Prostate gland (tissue), 2 donors: ENCODE measurements at regions not wholly inside any gene's neighbourhood (a gene's known extent, or its start where the extent isn't known, plus 50 kb on each side); places are given as distances from the start of the nearest gene placed in this dataset.

Experiments
- DNase-seq: peaks from one replicate; pipeline ENCODE4 v3.0.0-alpha.2; 2019; ENCODE audit warnings: low spot score
- H3K27ac ChIP-seq, 2 donors: fragments of 200-600 bp; sonication (generic); 2 replicates each; pipeline ENCODE4 v1.5.1; 2017 to 2019
- H3K27me3 ChIP-seq: fragments of 200-600 bp; sonication (generic); replicated peaks from 2 replicates; pipeline ENCODE4 v1.5.1; 2019; ENCODE audit not compliant: insufficient read depth
- H3K36me3 ChIP-seq, 2 donors: fragments of 200-600 bp; sonication (generic); 1 replicate in 1 of 2; 2 replicates in 1 of 2; pipeline versions ENCODE4 v1.5.1 to v1.8.1; 2017 to 2019
- H3K4me1 ChIP-seq: fragments of 200-600 bp; sonication (generic); replicated peaks from 2 replicates; pipeline ENCODE4 v1.5.1; 2019
- H3K4me3 ChIP-seq, 2 donors: fragments of 200-600 bp; sonication (generic); 2 replicates each; pipeline ENCODE4 v1.5.1; 2017 to 2019
- H3K9me3 ChIP-seq: fragments of 200-600 bp; sonication (generic); 2 replicates; pipeline ENCODE4 v1.5.1; 2017
- CTCF ChIP-seq, 4 experiments: fragments of 200-600 bp in 2 of 4; fragments of 450-650 bp in 2 of 4; sonication (generic) in 2 of 4; IDR thresholded peaks; 1 replicate in 3 of 4; 2 replicates in 1 of 4; pipeline ENCODE4 v1.5.1; 2016 to 2019; ENCODE audit warnings: antibody characterized with exemption in 4 of 4, mild to moderate bottlenecking in 2 of 4, moderate library complexity in 2 of 4
- POLR2A ChIP-seq: fragments of 450-650 bp; IDR thresholded peaks from one replicate; pipeline ENCODE4 v1.6.1; 2016; ENCODE audit warnings: antibody characterized with exemption, mild to moderate bottlenecking
- POLR2AphosphoS5 ChIP-seq: sonication (generic); formaldehyde crosslinking; IDR thresholded peaks from one replicate; pipeline ENCODE4 v1.6.1; 2017; ENCODE audit warnings: antibody characterized with exemption
- WGBS: methylation state at CpG from one replicate; pipeline ENCODE4 v1.1.5; 2018; 5-methylcytosine and 5-hydroxymethylcytosine counted together
- intact Hi-C: fragments of 100-400 bp; cut with DNase I; formaldehyde crosslinking; loops from one replicate; pipeline ENCODE4 v1.14.2; 2022

- WGBS, result 94% methylated on average over 1 of the region's 1 CpG
- intact Hi-C loops, result no loop called here
- Histone ChIP-seq H3K36me3 (no peaks in the 10 kb centered on the region), H3K27ac (no peak overlapping the region), H3K4me1 (no peaks in the 10 kb centered on the region), H3K27me3 (no peaks in the 10 kb centered on the region), H3K4me3 (no peak overlapping the region), H3K9me3 (no peaks in the 10 kb centered on the region)
- TF ChIP-seq CTCF (IDR thresholded peaks at IDR 0.05) (no peak), POLR2AphosphoS5 (no peak), POLR2A (no peak)
- DNase-seq, result no peak
These were observed 66.8 kb upstream of the SH3RF1 start for GRCh38 chr4:169337510-169337909.

GRCh38 chr4:169335331-169335730 is 64.6 kb upstream of the SH3RF1 start:
- WGBS, result 39% methylated on average over 4 of the region's 4 CpGs
- Histone ChIP-seq H3K27me3 (no peaks in the 10 kb centered on the region), H3K9me3 (no peaks in the 10 kb centered on the region), H3K4me1 (no peaks in the 10 kb centered on the region), H3K36me3 (no peaks in the 10 kb centered on the region), H3K4me3 (no peak overlapping the region), H3K27ac (no peak overlapping the region)
- no peak for TF ChIP-seq POLR2A
- TF ChIP-seq POLR2AphosphoS5, result no peak
- no peak for TF ChIP-seq CTCF (IDR thresholded peaks at IDR 0.05)
- intact Hi-C loops, result no loop called here
- DNase-seq, result peak; percentile 20

GRCh38 chr4:169334335-169334734 is 63.6 kb upstream of the SH3RF1 start:
- intact Hi-C loops, result no loop called here
- H3K27ac ChIP-seq, result no peak overlapping the region
- WGBS, result 95% methylated on average over 5 of the region's 5 CpGs
- no peak for TF ChIP-seq POLR2AphosphoS5
- no peak for TF ChIP-seq POLR2A
- TF ChIP-seq CTCF (IDR thresholded peaks at IDR 0.05), result no peak
- H3K4me1 ChIP-seq, result no peaks in the 10 kb centered on the region
- DNase-seq, result no peak
- H3K36me3 ChIP-seq, result no peaks in the 10 kb centered on the region
- no peak overlapping the region for H3K4me3 ChIP-seq
- H3K9me3 ChIP-seq, result no peaks in the 10 kb centered on the region
- H3K27me3 ChIP-seq, result no peaks in the 10 kb centered on the region

- DNase-seq, result no peak
- Histone ChIP-seq H3K4me1 (no peaks in the 10 kb centered on the region), H3K36me3 (no peaks in the 10 kb centered on the region), H3K4me3 (no peak overlapping the region), H3K27ac (no peak overlapping the region), H3K9me3 (no peaks in the 10 kb centered on the region), H3K27me3 (no peaks in the 10 kb centered on the region)
- TF ChIP-seq POLR2AphosphoS5, result no peak
- no peak for TF ChIP-seq POLR2A
- no peak for TF ChIP-seq CTCF (IDR thresholded peaks at IDR 0.05)
- 97% methylated on average over 4 of the region's 4 CpGs for WGBS
- intact Hi-C loops, result no loop called here
These were observed 62.5 kb upstream of the SH3RF1 start for GRCh38 chr4:169333265-169333664.

GRCh38 chr4:169332583-169332982 is 61.8 kb upstream of the SH3RF1 start:
- H3K9me3 ChIP-seq, result no peaks in the 10 kb centered on the region
- DNase-seq, result no peak
- 88% methylated on average over 2 of the region's 2 CpGs for WGBS
- no peak for TF ChIP-seq CTCF (IDR thresholded peaks at IDR 0.05)
- TF ChIP-seq POLR2AphosphoS5, result no peak
- TF ChIP-seq POLR2A, result no peak
- no peaks in the 10 kb centered on the region for H3K27me3 ChIP-seq
- no peak overlapping the region for H3K27ac ChIP-seq
- H3K4me3 ChIP-seq, result no peak overlapping the region
- H3K4me1 ChIP-seq, result no peaks in the 10 kb centered on the region
- no peaks in the 10 kb centered on the region for H3K36me3 ChIP-seq
- intact Hi-C loops, result no loop called here
